SH-SY5Y (cell line): ENCODE measurements at regions not wholly inside any gene's neighbourhood (a gene's known extent, or its start where the extent isn't known, plus 50 kb on each side); places are given as distances from the start of the nearest gene placed in this dataset.

Source experiments
- GATA2 ChIP-seq: IDR thresholded peaks from 2 replicates; pipeline ENCODE4 v1.6.1; 2011; ENCODE audit warnings: mild to moderate bottlenecking, low read depth, low read length
- GATA3 ChIP-seq: IDR thresholded peaks from 2 replicates; pipeline ENCODE4 v1.6.1; 2011; ENCODE audit warnings: low read depth, mild to moderate bottlenecking, low read length, moderate library complexity

DNA sequence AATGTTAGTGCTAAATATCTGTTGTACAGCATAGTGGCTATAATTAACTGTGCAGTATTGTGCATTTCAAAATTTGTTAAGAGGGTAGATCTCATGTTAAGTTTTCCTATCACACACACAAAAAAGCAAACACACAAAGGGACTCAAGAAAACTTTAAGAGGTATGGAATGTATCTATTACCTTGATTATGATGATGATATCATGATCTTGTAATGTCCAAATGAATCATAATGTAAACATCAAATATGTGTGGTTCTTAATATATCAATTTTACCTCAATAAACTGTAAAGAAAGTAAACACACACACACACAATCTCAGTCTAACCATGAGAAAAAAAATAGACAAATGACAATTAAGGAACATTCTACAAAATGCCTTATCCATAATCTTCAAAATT is 934.6 kb downstream of the SLITRK1 start:
- TF ChIP-seq GATA2, result no peak
- no peak for TF ChIP-seq GATA3

DNA sequence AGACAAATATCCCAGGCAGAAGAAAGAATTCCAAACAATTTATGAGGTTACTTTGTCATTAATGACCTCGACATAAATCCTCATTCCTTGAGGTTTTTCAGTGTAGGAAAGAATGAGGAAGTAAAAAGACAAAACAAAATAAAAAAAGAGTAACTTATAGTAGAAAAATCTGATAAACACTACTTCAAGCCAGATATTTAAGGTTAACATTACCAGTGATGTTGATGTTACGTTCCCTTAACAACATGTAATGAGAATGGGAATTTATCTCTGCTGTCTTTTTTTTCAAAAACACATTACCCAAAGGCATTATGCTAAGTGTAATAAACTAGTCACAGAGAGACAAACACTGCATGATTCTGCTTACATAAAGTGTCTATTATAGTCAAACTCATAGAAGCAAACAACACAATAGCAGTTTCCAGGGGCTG is 935.1 kb downstream of the SLITRK1 start:
- TF ChIP-seq GATA3, result no peak
- no peak for TF ChIP-seq GATA2

DNA sequence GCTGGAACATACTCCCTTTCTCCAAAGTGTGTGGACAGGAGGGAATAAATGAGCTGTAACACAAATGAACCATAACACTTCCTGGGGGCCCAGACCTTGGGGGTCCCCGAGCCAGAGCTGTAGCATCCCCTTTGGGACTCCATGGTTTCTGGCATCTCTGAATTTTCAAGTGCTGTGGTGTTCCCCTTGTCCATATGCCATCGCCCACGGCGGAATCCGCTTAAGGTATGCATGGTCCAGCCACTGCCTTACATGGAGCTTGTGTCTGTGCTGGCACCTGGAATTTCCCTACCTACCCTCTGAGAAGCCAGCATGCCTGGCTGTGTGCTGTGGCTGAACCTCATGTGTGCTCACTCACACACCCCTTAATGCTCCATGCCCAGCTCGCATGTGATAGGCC is 943.6 kb downstream of the SLITRK1 start:
- TF ChIP-seq GATA3 (no peak), GATA2 (no peak)

DNA sequence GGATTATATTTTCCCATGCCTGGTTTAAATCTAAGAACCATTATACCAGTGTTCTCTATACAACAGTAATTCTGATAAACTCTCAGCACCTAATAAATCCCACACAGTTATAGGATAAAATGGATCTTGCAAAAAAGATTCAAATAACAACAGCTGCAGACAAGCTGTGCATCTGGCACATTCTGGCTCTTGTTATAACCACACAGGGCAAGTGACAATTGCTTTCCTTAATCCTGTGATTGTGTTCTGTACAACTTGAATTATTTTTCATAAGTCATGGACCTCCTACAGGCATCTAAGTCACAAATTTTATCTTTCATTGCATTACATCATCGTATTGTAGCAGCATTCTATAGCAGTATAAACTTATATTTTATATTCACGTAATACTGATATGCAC is 948.3 kb downstream of the SLITRK1 start:
- TF ChIP-seq GATA2 (no peak), GATA3 (no peak)

DNA sequence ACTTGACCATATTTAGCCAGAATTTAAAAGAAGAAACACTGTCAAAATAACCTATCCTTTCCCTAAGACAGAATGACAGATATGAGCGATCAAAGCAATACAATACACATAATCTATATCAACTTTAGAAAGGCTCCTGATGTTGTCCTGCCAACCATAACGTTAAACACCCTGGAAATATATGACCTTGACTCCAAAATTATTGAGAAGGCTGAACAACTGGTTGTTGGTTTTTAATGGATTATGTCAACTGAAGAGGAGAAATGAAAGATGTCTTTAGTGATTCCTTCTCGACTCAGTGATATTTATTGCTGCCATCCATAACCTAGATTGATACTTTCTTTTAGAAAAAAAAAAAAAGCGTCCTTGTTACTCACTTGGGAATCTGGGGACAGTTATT is 957.2 kb downstream of the SLITRK1 start:
- TF ChIP-seq GATA3 (no peak), GATA2 (no peak)

DNA sequence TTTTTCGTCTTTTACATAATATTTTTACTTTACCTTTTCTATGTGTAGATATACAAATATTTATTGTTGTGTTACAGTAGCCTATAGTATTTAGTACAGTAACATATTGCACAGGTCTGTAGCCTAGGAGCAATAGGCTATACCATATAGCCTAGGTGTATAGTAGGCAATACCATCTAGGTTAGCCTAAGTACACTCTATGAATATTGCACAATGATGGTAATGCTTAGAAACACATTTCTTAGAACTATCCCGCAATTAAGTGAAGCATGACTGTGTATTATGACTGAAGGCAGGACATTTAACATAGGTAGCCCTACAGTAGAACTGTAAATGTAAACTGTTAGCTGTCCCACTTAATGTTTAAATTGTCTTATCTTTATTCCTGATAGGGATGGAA is 964.3 kb downstream of the SLITRK1 start:
- TF ChIP-seq GATA2, result no peak
- TF ChIP-seq GATA3, result no peak

DNA sequence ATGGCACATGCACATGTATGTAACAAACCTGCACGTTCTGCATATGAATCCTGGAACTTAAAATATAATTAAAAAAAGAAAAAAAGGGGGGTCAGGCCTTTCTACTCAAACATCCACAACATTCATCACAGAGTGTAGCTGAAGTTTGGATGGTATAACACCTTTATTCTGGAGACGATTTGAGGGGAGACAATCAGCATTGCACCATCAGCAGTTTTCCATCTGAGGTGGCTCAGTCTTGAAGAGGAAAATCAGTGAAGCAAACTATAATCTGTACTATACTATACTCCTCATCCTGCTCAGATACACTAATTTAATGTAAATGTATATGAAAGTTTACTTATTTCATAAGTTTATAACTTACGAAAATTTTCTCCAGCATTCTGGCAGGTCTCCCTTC is 969.7 kb downstream of the SLITRK1 start:
- TF ChIP-seq GATA3, result no peak
- no peak for TF ChIP-seq GATA2

DNA sequence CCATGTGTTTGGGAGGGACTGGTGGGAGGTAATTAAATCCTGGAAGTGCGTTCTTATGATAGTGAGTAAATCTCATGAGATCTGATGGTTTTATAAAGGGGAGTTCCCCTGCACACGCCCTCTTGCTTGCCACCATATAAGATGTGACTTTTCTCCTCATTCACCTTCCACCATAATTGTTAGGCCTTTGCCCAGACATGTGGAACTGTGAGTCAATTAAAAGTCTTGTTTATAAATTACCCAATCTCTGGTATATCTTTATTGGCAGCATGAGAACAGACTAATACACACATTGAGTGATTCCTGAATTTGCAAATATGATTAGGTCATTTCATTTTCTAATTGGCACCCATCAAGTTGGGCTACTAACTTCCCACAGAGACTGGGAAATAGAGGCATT is 977.2 kb downstream of the SLITRK1 start:
- no peak for TF ChIP-seq GATA2
- no peak for TF ChIP-seq GATA3

DNA sequence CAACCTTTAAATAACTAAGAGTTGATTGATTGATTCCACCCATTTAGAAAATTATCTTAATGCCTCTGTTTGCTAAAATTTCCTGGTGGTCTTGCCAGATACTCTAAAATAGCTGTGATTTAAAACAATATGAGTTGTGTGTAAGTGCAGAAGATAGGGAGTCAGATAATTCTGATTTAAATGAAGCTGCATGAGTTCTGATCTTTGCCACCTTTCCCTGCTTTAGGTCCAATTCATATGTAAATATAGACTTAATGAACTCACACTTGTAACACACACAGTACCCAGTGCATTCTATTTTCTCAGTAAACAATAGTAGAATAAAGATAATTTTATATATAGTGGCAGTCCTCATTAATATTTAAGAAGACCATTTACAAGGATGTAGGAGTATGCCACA is 981.8 kb downstream of the SLITRK1 start:
- TF ChIP-seq GATA2 (no peak), GATA3 (no peak)

DNA sequence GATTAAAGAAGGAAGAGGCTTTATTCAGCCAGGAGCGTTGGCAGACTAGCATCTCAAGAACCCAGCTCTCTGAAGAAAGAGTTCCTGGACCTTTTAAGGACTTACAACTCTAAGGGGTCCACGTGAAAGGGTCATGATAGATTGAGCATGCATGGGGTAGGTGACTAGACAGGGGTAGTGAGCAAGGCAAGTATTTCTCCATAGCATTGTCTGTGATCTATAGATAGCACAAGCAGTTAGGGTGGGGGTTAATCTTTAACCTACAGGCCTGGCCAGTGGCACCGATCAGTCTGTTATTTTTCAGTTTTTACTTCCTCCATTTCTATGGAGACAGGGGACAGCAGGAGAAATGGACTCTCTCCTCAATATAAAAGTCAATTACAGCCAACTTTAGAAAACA is 983.7 kb downstream of the SLITRK1 start:
- no peak for TF ChIP-seq GATA2

DNA sequence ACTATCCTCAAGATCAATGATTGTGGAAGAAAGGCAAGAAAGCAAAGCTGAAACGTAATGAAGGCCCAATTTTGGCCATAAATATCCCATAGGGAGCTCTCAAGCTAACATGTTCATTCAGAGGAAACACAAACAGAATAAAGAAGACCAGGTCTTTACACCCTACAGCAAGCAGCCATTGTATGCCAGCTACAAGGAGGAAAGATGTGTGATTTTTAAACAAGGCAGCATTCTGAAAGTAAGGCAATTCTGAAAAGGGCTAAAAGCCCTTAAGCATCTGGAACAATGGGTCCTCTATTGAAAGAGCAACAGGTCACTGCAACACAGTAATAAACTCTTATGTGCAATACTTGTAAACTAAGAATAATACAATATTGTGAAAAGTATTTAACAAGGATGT is 1002.4 kb downstream of the SLITRK1 start:
- TF ChIP-seq GATA2 (no peak), GATA3 (no peak)

DNA sequence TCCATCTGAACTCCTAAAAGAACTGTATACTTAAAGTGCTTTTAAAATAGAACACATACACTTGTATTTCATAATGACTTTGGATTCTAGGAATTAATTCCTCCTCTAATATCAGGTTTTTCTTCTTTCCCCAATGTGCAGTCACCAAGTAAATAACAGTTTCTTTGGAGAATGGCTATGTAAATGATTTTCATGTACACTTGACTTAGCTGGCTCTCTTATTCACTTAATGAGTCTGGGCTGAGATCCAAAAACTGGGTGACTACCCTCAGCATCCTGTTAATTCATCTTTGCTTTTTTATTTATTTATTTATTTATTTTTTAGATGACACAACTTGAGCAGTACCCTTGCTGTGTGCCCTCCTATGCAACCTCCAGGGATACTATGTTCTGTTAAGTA is 1003.7 kb downstream of the SLITRK1 start:
- TF ChIP-seq GATA2 (no peak), GATA3 (no peak)

DNA sequence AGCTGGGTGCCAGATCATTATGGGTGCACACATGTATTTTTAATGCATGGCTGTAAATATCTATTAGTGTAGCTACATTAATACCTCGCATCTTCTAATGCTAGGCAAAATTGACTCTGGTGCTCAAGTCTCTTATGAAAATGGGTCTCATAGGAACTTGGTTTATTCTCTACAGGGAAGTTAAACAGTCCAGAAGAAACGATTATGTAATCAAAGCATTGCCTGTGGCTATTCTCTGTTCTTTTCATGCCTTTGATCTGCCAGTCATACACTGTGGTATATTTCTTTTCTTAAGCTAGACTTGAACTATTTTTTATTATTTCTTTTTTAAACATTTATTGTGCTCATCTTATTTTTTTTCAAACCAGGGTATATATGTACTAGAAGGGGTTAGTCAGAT is 1015.0 kb downstream of the SLITRK1 start:
- no peak for TF ChIP-seq GATA3
- TF ChIP-seq GATA2, result no peak

DNA sequence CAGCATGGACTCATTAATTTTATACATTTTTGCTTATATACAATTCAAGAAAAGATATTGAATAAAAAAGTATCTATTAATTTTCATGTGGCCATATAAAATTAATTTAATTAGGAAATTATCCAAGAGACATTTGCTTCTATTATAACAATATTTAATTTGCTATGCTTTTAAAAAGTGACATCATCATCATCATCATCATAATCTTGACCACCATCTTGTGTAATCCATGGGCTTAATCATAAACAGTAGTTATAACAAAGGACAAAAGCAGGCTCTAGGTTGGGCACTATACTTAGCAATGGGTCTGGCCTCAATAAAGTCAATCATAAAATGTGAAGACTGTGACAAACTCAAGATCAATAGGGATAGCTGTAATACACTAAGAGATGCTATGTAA is 1031.6 kb downstream of the SLITRK1 start:
- no peak for TF ChIP-seq GATA2
- no peak for TF ChIP-seq GATA3

DNA sequence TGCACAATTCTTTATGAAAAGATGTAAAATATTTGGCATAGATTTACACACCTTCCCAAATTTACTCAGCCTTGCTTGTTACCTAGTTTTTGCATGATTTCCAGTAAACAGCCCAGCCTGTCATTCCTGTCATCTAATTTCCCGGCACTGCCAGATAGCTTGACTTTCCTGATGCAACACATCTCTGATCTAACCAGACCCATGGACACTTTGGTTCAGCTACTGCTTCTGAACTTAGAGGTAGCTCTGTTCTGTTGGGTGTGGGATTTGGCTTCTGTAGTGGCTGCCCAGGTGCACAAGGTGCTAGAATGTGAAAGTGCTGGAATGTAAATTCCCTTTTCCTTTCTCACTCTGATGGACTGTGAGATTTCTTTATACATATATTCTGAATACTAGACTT is 1033.5 kb downstream of the SLITRK1 start:
- no peak for TF ChIP-seq GATA2
- TF ChIP-seq GATA3, result no peak

DNA sequence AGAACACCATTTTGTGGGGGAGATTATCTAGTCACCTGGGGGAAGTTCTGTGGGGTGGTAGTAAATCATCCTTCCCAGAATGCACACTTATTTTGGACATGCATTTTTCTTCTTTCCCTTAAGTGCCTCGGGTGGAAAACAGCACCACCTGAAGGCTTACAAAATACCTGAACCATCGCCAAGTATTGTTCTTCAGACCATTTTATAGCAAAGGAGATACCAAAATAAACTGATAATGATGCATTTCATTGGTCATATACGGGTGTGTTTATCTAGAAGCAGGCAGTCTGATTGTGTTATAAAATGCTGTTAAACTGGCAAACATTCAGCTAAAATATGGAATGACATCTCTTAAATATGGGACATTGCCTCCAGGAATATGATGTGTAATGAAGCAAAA is 1034.7 kb downstream of the SLITRK1 start:
- no peak for TF ChIP-seq GATA3
- TF ChIP-seq GATA2, result no peak
